GM21737 (cell line): ENCODE measurements at regions not wholly inside any gene's neighbourhood (a gene's known extent, or its start where the extent isn't known, plus 50 kb on each side); places are given as distances from the start of the nearest gene placed in this dataset.
"Not testable (repeated sequence)": the region's sequence is repeated elsewhere in the genome, so short reads cannot be mapped to it uniquely, and the experiment has no call there.

Experiments
- ATAC-seq: cut with Tn5 transposase; IDR thresholded peaks from one replicate; pipeline ENCODE4 v1.9.1; 2021; ENCODE audit warnings: mild to moderate bottlenecking, moderate library complexity; ENCODE audit not compliant: unreplicated experiment

GRCh38 chr4:125573368-125573767 lies 258.6 kb downstream of the FAT4 start:
- no peak for ATAC-seq

GRCh38 chr4:125573786-125574185 lies 259.0 kb downstream of the FAT4 start:
- ATAC-seq = no peak

DNA sequence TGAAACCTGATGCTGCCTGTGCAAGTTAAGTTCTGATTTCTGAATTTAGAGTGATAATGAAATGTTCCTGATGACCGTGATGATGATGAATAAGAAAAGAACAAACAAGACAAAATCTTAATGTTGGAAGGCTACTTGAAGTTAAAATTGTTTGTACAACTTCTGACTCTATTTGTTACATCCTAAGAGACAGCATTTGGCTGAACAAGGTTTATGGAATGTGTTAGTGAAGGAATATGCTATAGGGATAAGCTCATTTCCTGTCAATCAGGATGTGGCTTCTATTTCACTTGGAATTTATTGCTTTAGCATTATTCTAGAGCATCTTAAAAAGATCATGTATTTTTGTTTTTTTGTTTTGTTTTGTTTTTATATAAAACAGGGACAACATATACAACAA lies 267.5 kb downstream of the FAT4 start:
- no peak for ATAC-seq

GRCh38 chr4:125590158-125590557 lies 275.4 kb downstream of the FAT4 start:
- no peak for ATAC-seq

- no peak for ATAC-seq
Measured at GRCh38 chr4:125591290-125591689, 276.5 kb downstream of the FAT4 start.

GRCh38 chr4:125594056-125594602 lies 279.4 kb downstream of the FAT4 start:
- no peak for ATAC-seq

DNA sequence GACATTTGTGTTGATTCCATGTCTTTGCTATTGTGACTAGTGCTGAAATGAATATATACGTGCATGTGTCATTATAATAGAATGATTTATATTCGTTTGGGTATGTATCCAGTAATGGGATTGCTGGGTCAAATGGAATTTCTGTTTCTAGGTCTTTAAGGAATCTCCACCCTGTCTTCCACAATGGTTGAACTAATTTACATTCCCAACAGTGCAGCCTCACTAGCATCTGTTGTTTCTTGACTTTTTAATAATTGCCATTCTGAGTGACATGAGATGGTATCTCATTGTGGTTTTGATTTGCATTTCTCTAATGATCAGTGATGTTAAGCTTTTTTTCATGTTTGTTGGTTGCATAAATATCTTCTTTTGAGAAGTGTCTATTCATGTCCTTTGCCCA lies 291.2 kb downstream of the FAT4 start:
- not testable (repeated sequence) for ATAC-seq

- no peak for ATAC-seq
Measured at GRCh38 chr4:125620066-125620860, 305.5 kb downstream of the FAT4 start.

DNA sequence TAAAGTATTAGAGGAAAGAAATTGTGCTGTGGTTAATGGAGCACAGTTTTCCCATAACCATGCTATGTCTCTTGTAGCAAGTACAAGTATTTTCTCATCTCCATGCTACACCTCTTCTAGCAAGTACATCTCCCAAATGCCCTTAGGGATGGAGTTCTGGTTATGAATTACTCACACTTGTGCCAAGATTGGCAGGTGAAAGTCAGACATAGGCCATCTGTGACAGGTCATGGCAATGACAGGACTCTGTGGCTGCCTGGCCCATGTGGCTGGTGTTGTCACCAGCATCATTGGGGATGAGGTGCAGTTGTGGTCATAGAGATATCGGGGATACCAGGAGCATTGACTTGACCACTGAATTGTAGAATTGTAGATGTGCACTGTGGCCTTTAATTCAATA lies 310.2 kb downstream of the FAT4 start:
- ATAC-seq = no peak

GRCh38 chr4:125626946-125627345 lies 312.2 kb downstream of the FAT4 start:
- ATAC-seq = no peak

DNA sequence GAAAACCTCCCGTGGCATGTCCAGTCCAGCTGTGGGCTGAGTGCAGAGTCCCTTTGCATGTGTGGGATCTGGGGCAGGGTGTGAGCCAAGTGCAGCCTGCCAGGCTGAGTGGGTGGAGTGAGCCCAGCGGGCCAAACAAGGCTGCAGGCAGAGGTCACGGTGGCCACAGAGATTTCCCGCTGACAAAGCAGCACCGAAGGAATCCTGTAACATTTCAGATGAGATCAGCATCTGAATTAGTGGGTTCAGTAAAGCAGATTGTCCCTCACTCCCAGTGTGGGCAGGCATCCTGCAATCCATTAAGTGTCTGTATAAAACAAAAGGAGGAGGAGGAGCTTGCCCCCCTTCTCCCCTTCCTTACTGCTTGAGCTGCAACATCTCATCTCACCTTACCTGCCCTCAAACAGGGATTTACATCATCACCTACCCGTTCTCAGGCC lies 324.4 kb downstream of the FAT4 start:
- ATAC-seq = no peak

- no peak for ATAC-seq
Measured at GRCh38 chr4:125641611-125642010, 326.9 kb downstream of the FAT4 start.

- ATAC-seq = no peak
Measured at GRCh38 chr4:125642645-125643044, 327.9 kb downstream of the FAT4 start.

DNA sequence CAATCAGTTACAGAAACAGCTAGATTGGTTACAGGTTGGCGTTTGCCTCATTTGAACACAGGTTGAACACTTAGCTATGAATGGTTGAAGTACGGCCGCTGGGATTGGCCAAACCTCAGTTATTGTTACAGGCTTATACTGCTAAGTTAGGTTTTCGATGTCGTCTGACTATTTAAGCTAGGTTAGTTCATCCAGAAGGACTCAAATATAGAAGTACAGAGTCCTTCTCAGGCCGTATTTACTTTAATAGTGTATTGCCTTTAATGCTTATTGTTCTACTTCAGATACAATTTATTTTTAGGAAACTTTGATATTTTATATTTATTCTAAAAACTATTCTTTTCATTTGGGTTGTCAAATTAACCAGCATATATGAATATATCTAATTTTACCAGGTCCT lies 334.7 kb downstream of the FAT4 start:
- no peak for ATAC-seq

- no peak for ATAC-seq
Measured at GRCh38 chr4:125650557-125650956, 335.8 kb downstream of the FAT4 start.

- ATAC-seq = not testable (repeated sequence)
Measured at GRCh38 chr4:125651707-125652357, 337.1 kb downstream of the FAT4 start.

DNA sequence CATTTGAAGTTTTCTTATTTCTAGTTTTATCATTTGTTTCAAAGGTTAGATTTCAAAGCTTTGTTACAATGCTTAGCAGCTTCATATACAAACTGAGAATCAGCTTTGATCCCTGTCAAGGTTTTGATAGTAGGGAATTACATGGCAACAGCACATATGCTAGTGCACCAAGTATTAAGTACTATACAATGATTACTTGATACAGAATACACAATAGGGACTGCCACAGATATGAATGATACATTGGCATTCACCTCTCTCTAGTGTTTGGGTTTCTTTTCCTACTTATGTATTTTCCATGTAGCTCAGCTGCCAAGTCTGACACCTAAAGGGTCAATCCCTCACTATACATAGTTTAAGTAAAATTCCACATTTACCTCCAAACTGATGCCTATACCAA lies 344.0 kb downstream of the FAT4 start:
- ATAC-seq = no peak

DNA sequence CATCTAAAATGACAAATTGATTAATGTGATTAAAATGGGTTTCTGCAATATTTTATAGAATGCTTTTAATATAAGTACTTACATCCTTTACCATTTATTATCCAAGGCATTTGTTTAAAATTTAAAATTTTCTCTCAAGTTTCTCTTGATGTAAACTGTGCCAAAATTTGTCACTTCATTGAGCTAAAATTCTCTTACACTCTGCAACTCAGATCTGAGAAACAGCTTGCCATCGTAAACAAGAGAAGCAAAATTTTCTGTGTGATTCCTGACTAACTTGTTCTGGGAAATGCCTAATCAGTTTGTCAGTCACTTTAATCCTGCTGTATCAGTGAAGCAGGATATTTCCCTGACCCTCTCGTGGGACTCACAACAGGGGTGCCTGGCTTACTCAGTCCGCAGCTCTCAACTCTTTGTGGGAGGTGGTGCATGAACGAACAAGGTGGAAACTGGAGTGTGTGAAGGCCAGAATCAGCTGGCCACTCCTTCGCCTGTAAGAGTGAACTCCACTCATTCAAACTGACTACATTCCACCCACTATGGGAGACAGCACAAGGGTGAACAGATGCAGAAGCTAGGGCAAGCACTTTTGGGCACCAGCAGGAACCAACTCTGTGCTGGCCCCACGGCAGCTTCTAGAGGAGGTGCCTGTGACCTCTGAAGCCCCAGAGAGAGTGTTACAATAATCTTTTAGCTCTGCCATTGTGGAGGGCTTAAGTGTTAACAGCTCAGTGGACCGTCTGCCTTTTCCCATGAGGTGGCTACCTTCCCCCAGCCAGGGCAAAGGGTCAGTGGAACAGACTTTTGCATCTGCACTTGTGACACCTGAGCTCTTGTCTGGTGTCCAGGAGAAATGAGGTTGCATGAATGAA lies 349.4 kb downstream of the FAT4 start:
- no peak for ATAC-seq

DNA sequence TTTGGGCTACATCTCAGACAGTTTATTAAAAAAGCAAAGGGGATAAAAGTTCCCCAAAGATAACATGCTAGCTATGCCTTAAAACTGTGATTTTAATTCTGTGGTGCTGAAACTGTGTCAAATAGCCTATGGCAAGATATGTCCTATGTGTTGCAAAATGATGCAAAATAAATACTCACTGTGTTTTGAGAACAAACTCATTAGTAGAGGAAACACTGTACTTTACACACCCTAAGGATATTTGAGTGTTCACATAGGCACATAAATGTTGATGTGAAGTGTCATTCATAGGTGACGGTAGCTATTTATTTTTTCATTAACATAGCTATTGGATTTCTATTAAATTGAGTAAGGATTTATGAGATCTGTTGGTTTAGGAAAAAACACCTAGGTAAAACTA lies 351.9 kb downstream of the FAT4 start:
- ATAC-seq = no peak

DNA sequence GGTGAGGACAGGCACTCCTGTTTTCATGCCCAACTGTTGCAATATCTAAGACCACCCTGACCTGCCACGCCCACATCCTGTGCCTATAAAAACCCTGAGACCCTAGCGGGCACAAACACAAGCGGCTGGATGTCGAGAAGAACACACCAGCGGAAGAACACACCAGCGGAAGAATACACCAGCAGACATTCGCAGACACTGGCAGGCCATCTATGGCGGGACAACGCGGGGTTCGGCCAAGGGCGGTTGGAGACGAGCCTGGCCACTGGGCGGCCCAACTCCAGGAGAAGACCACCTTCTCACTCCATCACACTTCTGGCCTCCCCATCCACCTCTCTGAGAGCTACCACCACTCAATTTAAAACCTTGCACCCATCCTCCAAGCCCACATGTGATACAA lies 361.4 kb downstream of the FAT4 start:
- ATAC-seq = no peak

DNA sequence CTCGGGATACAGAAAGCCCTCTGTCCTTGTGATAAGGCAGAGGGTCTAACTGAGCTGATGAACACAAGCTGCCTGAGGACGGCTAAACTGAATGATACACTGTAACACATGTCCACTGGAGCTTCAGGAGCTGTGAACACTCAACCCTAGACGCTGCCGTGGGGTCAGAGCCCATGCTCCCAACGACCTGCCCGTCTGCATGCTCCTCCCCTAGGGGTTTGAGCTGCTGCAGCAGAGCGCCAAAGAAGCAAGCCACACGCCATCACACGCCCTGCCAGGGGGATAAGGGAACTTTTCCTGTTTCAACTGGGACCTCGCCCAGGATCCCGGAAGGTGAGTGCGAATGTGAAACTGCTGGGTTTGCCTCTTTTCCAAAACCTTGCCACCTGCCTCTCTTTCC lies 361.8 kb downstream of the FAT4 start:
- no peak for ATAC-seq
